ENCODE measurements at regions not wholly inside any gene's neighbourhood (a gene's known extent, or its start where the extent isn't known, plus 50 kb on each side); places are given as distances from the start of the nearest gene placed in this dataset.

GRCh38 chr11:34567733-34568132, 53.2 kb upstream of the EHF start:
- Mint-ChIP-seq H3K4me1 (ENCODE audit: unreplicated experiment) (no peaks in the 10 kb centered on the region), H3K27ac (ENCODE audit: unreplicated experiment) (no peak overlapping the region), H3K27me3 (ENCODE audit: unreplicated experiment) (peaks cover 2% of the 10 kb centered on the region), H3K36me3 (ENCODE audit: low read depth, unreplicated experiment) (no peaks in the 10 kb centered on the region), H3K4me3 (ENCODE audit: unreplicated experiment) (no peak overlapping the region), H3K9me3 (ENCODE audit: unreplicated experiment) (no peaks in the 10 kb centered on the region)
- no peak for TF ChIP-seq CTCF (IDR thresholded peaks at IDR 0.05; ENCODE audit: unreplicated experiment)
- no peak for DNase-seq (ENCODE audit: low spot score)

DNA sequence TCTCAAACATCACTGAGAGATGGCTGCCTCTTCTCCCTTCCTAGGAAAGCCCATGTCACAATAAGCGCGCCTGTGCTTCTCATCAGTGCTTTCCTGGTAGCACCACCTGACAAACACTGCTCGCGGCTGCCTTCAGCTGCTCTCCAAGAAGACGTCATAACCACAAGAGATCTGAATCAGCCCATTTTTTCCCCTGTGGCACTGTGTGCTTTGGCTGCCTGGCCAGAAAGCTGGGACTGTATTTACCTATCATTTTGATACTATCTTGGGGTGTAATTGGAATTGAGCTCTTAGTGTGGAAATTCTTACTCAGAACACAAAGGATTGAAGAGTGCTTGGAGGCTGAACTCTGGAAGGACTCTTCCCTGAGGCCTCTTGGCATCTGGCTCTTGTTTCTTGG, 50.3 kb upstream of the EHF start:
- Mint-ChIP-seq H3K27ac (ENCODE audit: unreplicated experiment) (no peak overlapping the region), H3K36me3 (ENCODE audit: low read depth, unreplicated experiment) (no peaks in the 10 kb centered on the region), H3K4me3 (ENCODE audit: unreplicated experiment) (no peak overlapping the region), H3K4me1 (ENCODE audit: unreplicated experiment) (no peaks in the 10 kb centered on the region), H3K27me3 (ENCODE audit: unreplicated experiment) (peaks cover 2% of the 10 kb centered on the region), H3K9me3 (ENCODE audit: unreplicated experiment) (no peaks in the 10 kb centered on the region)
- no peak for DNase-seq (ENCODE audit: low spot score)
- no peak for TF ChIP-seq CTCF (IDR thresholded peaks at IDR 0.05; ENCODE audit: unreplicated experiment)
